GM19468 (cell line): ENCODE measurements at regions not wholly inside any gene's neighbourhood (a gene's known extent, or its start where the extent isn't known, plus 50 kb on each side); places are given as distances from the start of the nearest gene placed in this dataset.

Experiments
- ATAC-seq: cut with Tn5 transposase; IDR thresholded peaks from one replicate; pipeline ENCODE4 v1.9.1; 2021; ENCODE audit warnings: mild to moderate bottlenecking, moderate library complexity, moderate number of reproducible peaks; ENCODE audit not compliant: unreplicated experiment; ENCODE audit errors: extremely low read depth

DNA sequence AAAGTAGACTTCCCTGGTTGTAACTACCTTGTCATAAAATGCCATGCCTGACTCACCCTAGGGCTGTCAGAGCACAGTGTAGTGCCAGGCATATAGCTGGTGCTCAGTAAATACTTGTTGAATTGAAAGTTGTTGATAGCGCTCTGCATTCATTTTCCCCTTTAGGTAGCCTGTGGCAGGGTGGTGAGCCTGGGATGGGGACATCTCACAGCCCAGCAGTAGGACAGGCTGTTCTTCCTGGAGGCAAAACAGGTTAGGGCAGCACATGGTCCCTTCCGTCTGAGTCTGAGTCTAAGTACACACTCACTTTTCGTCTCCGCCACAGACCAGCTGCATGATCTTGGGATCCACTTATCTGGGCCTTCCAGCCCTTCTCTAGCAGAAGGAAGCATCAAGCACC lies 401.9 kb downstream of the ZSWIM6 start:
- no peak for ATAC-seq

DNA sequence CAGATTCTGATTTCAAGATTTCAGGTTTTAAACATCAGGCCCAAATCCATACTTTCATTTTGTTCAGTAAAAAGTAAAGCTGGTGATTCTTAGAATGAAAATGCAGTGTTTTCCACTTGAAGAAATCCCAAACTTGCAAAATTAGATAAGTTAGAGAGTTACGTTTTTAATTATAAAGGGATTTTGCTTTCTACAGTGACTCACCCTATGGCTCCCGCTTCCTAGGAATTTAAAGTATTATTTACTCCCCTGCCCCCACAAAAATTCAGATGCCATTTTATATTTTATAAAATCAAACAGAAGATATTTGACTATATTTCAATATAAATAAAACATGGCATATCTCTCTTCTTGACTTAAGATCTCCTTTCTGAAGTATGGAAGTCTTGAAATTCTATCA lies 402.9 kb downstream of the ZSWIM6 start:
- no peak for ATAC-seq

DNA sequence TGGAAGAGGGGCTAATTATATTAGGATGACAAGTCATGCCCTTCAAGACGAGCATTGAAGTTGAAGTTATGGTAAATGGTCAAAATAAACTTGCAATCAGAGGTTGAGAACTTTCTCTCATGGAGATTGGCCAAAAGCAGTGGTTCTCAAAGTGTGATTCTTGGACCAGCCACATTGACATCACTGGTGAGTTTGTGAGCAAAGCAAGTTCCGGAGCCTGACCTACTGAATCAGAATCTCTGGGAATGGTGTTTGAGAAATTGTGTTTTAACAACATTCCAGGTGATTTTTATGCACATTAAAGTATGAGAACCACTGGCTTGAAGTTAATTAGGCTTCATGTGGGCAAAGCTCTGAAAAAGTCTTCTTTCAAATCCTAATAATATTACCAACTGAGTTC lies 403.5 kb downstream of the ZSWIM6 start:
- no peak for ATAC-seq

GRCh38 chr5:61735995-61736394 lies 403.9 kb downstream of the ZSWIM6 start:
- no peak for ATAC-seq

DNA sequence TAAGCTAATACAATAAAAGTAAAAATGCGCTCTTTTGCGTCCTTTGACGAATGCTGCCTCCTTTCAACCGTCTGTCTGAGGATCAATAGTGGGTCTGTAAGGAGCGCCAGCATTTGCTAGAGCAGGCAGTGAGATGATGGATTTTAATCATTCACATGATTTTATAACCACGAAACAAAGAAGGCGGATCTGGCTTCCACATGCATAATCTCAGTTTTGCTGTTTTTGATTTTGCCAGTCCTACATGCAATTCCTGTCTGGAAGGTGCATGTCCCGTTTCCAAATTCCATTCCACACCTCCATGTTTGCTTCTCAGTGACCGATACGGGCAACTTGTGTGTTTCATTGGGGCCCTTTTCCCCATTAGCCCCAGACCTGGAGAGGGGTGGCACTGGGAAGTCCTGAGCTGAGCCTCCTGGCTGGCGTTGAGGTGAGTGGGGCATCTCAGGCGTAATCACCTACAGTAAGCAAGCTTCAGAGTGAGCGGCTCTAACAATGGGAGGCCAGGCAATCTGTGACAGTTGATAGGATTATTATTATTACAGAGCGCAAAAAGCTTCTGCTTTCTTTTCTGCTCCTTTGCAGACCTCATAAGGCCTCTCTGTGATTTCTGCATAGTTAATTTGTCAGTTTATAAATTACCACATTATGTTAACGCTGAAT lies 405.4 kb downstream of the ZSWIM6 start:
- ATAC-seq, result no peak

GRCh38 chr5:61737964-61738340 lies 405.9 kb downstream of the ZSWIM6 start:
- no peak for ATAC-seq

GRCh38 chr5:61738446-61738845 lies 406.4 kb downstream of the ZSWIM6 start:
- no peak for ATAC-seq

- no peak for ATAC-seq
Observed at GRCh38 chr5:61744690-61745619, 412.9 kb downstream of the ZSWIM6 start.

- no peak for ATAC-seq
Observed at GRCh38 chr5:61746831-61747575, 414.9 kb downstream of the ZSWIM6 start.

DNA sequence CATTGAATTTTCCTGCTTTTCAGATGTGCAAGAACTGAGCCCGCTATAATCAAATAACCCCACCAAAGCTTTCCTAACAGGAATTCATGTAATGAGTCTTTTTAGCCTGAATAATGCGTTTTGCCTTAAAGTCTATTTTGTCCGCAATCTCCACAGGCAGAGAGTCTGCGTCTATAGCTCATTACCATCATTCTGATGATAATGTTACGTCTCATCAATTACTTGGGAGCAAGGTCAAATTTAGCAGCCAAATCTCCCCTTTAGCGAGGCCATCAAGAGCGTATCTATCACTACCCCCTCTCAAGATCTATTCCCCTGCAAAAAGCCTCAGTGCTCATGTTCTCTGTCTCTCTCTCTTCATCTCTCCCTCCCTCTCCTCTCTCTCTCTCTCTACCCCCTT lies 416.1 kb downstream of the ZSWIM6 start:
- ATAC-seq, result no peak

DNA sequence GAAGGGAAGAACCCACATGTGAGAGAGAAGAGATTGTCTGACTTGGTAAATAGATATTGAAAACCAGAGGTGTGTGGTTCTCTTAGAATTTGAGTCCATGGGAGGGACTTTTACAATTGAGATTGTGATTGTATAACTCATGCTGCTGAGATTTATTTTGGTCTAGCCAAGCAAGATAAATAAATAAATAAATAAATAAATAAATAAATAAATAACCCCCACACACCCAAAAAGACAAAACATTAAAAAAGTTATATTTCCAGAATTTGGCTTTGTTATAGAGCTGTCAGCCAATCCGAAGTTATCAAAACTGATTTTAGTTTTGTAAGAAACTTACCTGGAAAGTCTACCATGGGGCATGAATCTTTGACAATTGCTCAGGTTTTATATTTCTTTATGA lies 416.6 kb downstream of the ZSWIM6 start:
- ATAC-seq, result no peak

- ATAC-seq, result no peak
Observed at GRCh38 chr5:61752588-61752987, 420.5 kb downstream of the ZSWIM6 start.

DNA sequence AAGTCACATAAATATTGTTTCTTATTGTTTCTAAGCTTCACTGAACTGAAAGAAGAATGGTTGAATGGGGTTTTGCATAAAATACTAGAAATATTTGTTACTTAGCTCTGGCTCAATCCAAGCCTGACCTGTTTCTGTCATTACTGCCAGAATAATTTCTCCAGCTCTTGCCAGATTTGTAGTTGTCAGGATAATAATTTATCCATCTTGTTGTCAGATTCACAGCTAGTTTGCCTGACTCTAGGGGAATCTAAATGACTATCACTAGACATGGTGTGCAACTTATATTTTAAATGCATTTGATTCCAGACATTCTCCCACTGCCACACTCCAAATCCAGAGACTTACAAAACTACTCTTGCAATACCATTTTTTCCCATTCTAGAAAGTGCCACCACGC lies 422.7 kb downstream of the ZSWIM6 start:
- ATAC-seq, result no peak

- no peak for ATAC-seq
Observed at GRCh38 chr5:61755726-61756222, 423.7 kb downstream of the ZSWIM6 start.

DNA sequence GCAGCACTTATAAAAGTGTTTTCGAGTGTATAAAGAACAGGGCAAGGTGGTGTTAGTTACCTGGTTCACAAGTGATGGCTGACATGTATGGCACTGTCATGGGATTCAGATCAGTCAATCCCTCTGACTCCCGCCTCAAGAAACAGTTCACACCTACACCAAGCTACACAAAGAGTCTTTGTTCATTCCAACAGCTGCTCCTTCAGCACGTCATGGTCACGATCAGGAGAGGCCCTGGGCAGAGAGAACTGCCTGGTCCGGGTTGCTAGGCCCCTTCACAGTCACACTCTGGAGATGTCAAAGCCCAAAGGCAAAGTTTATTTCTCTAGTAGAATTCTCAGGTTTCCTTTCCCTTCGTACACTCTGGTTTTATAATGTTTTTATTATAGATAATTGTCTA lies 426.7 kb downstream of the ZSWIM6 start:
- no peak for ATAC-seq

DNA sequence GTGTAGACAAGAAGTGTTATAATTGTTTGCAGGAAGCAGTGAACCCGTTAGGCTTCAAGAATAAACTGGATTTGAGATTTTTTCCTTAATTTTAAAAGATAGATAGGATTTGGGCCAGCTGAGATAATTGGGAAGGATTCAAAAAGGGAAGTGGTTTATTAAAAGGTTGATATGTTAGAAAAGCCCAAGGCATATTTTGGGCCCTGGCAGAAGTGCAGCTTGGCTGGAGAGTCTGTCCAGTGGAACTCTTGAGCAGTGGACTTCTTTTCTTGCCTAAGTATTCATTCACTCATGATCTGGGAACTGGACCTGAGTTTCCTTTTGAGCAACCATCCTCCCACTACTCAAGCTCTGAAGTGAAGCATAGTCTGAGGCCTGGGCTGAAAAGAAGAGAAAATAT lies 433.4 kb downstream of the ZSWIM6 start:
- no peak for ATAC-seq

DNA sequence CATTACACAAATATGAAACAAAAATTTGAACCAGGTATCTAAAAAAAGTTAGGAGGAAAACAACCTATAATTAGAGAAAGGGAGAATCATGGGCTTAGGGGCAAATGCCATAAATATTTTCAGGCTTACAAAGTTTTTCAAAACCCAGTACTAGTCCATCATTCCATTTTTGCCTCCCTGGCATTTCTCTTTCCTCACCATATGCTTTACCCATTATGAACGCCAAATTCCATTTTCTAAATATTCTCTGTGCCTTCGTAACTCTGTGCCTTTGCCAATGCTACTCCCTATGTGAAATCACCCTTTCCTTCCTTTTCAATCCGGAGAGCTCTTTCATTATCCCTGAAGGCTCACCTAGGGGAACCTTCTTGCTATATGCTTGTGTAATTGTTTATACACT lies 434.1 kb downstream of the ZSWIM6 start:
- ATAC-seq, result no peak

- ATAC-seq, result no peak
Observed at GRCh38 chr5:61767231-61768080, 435.4 kb downstream of the ZSWIM6 start.

GRCh38 chr5:61768692-61769281 lies 436.7 kb downstream of the ZSWIM6 start:
- peak; percentile 80 for ATAC-seq

- ATAC-seq, result no peak
Observed at GRCh38 chr5:61771062-61771461, 439.0 kb downstream of the ZSWIM6 start.
